ENCODE measurements at regions not wholly inside any gene's neighbourhood (a gene's known extent, or its start where the extent isn't known, plus 50 kb on each side); places are given as distances from the start of the nearest gene placed in this dataset.

DNA sequence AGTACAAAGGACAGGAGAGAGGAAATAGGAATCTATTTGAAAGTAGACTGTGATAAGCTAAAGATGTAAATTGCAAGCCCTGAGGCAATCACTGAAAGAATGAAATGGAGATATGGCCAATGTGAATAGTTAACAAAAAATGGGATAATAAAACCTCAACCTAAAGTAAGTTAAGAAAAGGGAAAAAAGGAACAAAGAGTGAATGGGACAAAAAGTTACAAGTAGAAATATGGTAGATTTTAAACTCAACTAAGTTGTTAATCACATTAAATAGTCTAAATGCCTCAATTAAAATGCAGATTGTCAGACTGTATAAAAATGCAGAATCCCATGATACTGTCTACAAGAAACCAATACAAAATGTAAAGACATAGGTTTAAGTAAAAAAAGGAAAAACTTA, 165.2 kb upstream of the RBMS1 start (continued):
- TF ChIP-seq NANOG (IDR thresholded peaks at IDR 0.05; ENCODE audit: borderline replicate concordance) (no peak), STAT1 (IDR thresholded peaks at IDR 0.05; ENCODE audit: unreplicated experiment) (no peak), JUNB (IDR thresholded peaks at IDR 0.05; ENCODE audit: unreplicated experiment) (no peak), ZNF331 (CRISPR knock-in tag; IDR thresholded peaks at IDR 0.05; ENCODE audit: low read depth) (no peak)
- TF ChIP-seq, protein P1, sequence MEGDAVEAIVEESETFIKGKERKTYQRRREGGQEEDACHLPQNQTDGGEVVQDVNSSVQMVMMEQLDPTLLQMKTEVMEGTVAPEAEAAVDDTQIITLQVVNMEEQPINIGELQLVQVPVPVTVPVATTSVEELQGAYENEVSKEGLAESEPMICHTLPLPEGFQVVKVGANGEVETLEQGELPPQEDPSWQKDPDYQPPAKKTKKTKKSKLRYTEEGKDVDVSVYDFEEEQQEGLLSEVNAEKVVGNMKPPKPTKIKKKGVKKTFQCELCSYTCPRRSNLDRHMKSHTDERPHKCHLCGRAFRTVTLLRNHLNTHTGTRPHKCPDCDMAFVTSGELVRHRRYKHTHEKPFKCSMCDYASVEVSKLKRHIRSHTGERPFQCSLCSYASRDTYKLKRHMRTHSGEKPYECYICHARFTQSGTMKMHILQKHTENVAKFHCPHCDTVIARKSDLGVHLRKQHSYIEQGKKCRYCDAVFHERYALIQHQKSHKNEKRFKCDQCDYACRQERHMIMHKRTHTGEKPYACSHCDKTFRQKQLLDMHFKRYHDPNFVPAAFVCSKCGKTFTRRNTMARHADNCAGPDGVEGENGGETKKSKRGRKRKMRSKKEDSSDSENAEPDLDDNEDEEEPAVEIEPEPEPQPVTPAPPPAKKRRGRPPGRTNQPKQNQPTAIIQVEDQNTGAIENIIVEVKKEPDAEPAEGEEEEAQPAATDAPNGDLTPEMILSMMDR (conservative IDR thresholded peaks at IDR 0.05; ENCODE audit: low read depth in 2 of 2) = no peak

DNA sequence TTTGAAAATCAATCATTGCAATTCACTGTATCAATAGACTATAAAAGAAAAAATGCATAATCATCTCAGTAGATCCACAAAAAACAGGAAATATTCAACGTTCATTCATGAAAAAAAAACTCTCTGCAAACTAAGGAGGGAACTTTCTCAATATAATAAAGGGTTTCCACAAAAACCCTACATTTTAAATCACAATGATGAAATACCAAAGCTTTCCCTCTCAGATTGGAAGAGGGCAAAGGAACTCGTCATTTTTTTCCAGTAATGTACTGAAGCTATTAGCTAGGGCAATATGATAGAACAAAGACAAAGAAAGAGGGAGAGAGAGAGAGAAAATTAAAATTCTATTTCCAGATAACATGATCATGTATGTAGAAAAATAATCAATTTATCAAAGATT, 167.1 kb upstream of the RBMS1 start:
- H3K36me3 ChIP-seq (ENCODE audit: insufficient read depth) = no peaks in the 10 kb centered on the region
- H3K4me2 ChIP-seq = no peak overlapping the region
- TF ChIP-seq, protein P1 (conservative IDR thresholded peaks at IDR 0.05; ENCODE audit: low read depth in 2 of 2) = no peak
- TF ChIP-seq CREB1 (CRISPR knock-in tag; IDR thresholded peaks at IDR 0.05; ENCODE audit: low read depth) = no peak
- TF ChIP-seq STAT1 (IDR thresholded peaks at IDR 0.05; ENCODE audit: unreplicated experiment) = no peak
- peaks cover 20% of the 10 kb centered on the region; the same call in 1 of the 2 replicates for H3K4me1 ChIP-seq (ENCODE audit: insufficient read depth)
- H3K27me3 ChIP-seq (ENCODE audit: insufficient read depth) = no peaks in the 10 kb centered on the region
- no peaks in the 10 kb centered on the region for H3K9me2 ChIP-seq (ENCODE audit: insufficient read depth)
- no peak overlapping the region for H3K4me3 Mint-ChIP-seq
- ATAC-seq = no peak
- DNase-seq (ENCODE audit: low spot score) = no peak
- peaks cover 11% of the 10 kb centered on the region for H3K4me1 Mint-ChIP-seq
- H3K9me3 Mint-ChIP-seq = no peaks in the 10 kb centered on the region
- no peak overlapping the region for H3K27ac Mint-ChIP-seq
- H3K27me3 Mint-ChIP-seq (ENCODE audit: insufficient read depth, low read depth, poor library complexity) = peaks cover 6% of the 10 kb centered on the region
- no peak overlapping the region for H3K27ac ChIP-seq (ENCODE audit: low read depth)
- no peaks in the 10 kb centered on the region for H3K79me2 ChIP-seq (replicated peaks; ENCODE audit: insufficient read depth)
- H3F3A ChIP-seq (replicated peaks; ENCODE audit: low read depth) = no peaks in the 10 kb centered on the region
- no peaks in the 10 kb centered on the region for H3K36me3 Mint-ChIP-seq (ENCODE audit: low read depth)
- H3K4me3 ChIP-seq = no peak overlapping the region
- H2AFZ ChIP-seq = no peak overlapping the region
- H4K20me1 ChIP-seq (replicated peaks; ENCODE audit: insufficient read depth) = no peaks in the 10 kb centered on the region

DNA sequence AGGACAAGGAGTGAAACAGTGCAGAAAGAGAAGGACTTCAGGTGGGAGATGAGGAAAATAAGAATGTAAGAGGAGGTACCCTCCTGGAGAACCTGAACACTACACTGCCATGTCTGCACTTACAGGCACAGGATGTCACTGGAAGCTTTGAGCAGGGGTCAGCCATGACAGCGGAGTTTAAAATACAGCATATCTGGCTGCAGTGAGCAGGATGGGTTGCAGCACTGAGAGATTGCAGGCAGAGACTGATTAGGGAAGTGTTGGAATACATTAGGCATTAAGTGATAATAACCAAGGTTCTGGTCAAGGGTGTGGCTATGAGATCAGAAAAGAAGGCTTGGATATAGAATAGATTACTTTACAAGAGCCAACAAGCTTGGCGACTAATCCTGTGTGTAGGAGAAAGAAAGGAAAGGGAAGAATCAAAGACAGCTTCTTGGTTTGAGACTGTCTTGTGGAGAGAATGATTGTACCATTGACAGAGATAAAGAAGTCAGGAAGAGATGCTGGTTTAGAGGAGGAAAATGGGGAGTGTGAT, 171.1 kb upstream of the RBMS1 start:
- H3K79me2 ChIP-seq (replicated peaks; ENCODE audit: insufficient read depth) = no peaks in the 10 kb centered on the region
- no peak overlapping the region for H3K4me3 ChIP-seq
- no peaks in the 10 kb centered on the region for H3K9me2 ChIP-seq (ENCODE audit: insufficient read depth)
- peak overlapping the region; percentile 44; the same call in 1 of the 2 replicates for H2AFZ ChIP-seq
- H4K20me1 ChIP-seq (replicated peaks; ENCODE audit: insufficient read depth) = no peaks in the 10 kb centered on the region
- peaks cover 13% of the 10 kb centered on the region for H3K4me1 ChIP-seq (ENCODE audit: insufficient read depth)
- no peak for ATAC-seq
- no peak overlapping the region for H3K4me2 ChIP-seq
- H3K36me3 ChIP-seq (ENCODE audit: insufficient read depth) = no peaks in the 10 kb centered on the region
- Mint-ChIP-seq H3K4me1 (peaks cover 7% of the 10 kb centered on the region; the same call in 2 of the 3 replicates), H3K27me3 (ENCODE audit: insufficient read depth, low read depth, poor library complexity) (peaks cover 2% of the 10 kb centered on the region), H3K36me3 (ENCODE audit: low read depth) (no peaks in the 10 kb centered on the region), H3K4me3 (no peak overlapping the region), H3K9me3 (no peaks in the 10 kb centered on the region), H3K27ac (no peak overlapping the region)
- DNase-seq (ENCODE audit: low spot score) = no peak
- no peak overlapping the region for H3K27ac ChIP-seq (ENCODE audit: low read depth)
- H3K27me3 ChIP-seq (ENCODE audit: insufficient read depth) = no peaks in the 10 kb centered on the region
- H3F3A ChIP-seq (replicated peaks; ENCODE audit: low read depth) = no peaks in the 10 kb centered on the region
- no peak for TF ChIP-seq ZNF331 (CRISPR knock-in tag; IDR thresholded peaks at IDR 0.05; ENCODE audit: low read depth)
- TF ChIP-seq EZH2phosphoT487 (IDR thresholded peaks at IDR 0.05; ENCODE audit: unreplicated experiment) = no peak
- TF ChIP-seq POLR2AphosphoS5 (IDR thresholded peaks at IDR 0.05; ENCODE audit: low read depth) = no peak
- TF ChIP-seq, protein P2, sequence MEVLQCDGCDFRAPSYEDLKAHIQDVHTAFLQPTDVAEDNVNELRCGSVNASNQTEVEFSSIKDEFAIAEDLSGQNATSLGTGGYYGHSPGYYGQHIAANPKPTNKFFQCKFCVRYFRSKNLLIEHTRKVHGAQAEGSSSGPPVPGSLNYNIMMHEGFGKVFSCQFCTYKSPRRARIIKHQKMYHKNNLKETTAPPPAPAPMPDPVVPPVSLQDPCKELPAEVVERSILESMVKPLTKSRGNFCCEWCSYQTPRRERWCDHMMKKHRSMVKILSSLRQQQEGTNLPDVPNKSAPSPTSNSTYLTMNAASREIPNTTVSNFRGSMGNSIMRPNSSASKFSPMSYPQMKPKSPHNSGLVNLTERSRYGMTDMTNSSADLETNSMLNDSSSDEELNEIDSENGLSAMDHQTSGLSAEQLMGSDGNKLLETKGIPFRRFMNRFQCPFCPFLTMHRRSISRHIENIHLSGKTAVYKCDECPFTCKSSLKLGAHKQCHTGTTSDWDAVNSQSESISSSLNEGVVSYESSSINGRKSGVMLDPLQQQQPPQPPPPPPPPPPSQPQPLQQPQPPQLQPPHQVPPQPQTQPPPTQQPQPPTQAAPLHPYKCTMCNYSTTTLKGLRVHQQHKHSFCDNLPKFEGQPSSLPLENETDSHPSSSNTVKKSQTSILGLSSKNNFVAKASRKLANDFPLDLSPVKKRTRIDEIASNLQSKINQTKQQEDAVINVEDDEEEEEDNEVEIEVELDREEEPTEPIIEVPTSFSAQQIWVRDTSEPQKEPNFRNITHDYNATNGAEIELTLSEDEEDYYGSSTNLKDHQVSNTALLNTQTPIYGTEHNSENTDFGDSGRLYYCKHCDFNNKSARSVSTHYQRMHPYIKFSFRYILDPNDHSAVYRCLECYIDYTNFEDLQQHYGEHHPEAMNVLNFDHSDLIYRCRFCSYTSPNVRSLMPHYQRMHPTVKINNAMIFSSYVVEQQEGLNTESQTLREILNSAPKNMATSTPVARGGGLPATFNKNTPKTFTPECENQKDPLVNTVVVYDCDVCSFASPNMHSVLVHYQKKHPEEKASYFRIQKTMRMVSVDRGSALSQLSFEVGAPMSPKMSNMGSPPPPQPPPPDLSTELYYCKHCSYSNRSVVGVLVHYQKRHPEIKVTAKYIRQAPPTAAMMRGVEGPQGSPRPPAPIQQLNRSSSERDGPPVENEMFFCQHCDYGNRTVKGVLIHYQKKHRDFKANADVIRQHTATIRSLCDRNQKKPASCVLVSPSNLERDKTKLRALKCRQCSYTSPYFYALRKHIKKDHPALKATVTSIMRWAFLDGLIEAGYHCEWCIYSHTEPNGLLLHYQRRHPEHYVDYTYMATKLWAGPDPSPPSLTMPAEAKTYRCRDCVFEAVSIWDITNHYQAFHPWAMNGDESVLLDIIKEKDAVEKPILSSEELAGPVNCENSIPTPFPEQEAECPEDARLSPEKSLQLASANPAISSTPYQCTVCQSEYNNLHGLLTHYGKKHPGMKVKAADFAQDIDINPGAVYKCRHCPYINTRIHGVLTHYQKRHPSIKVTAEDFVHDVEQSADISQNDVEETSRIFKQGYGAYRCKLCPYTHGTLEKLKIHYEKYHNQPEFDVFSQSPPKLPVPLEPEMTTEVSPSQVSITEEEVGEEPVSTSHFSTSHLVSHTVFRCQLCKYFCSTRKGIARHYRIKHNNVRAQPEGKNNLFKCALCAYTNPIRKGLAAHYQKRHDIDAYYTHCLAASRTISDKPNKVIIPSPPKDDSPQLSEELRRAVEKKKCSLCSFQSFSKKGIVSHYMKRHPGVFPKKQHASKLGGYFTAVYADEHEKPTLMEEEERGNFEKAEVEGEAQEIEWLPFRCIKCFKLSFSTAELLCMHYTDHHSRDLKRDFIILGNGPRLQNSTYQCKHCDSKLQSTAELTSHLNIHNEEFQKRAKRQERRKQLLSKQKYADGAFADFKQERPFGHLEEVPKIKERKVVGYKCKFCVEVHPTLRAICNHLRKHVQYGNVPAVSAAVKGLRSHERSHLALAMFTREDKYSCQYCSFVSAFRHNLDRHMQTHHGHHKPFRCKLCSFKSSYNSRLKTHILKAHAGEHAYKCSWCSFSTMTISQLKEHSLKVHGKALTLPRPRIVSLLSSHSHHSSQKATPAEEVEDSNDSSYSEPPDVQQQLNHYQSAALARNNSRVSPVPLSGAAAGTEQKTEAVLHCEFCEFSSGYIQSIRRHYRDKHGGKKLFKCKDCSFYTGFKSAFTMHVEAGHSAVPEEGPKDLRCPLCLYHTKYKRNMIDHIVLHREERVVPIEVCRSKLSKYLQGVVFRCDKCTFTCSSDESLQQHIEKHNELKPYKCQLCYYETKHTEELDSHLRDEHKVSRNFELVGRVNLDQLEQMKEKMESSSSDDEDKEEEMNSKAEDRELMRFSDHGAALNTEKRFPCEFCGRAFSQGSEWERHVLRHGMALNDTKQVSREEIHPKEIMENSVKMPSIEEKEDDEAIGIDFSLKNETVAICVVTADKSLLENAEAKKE (CRISPR knock-in tag; IDR thresholded peaks at IDR 0.05) = no peak
- no peak for TF ChIP-seq JUNB (IDR thresholded peaks at IDR 0.05; ENCODE audit: unreplicated experiment)
